Neutrophil (primary cell): ENCODE measurements at regions not wholly inside any gene's neighbourhood (a gene's known extent, or its start where the extent isn't known, plus 50 kb on each side); places are given as distances from the start of the nearest gene placed in this dataset.
"Not testable (repeated sequence)": the region's sequence is repeated elsewhere in the genome, so short reads cannot be mapped to it uniquely, and the experiment has no call there.

Experiments used
- H3K27ac ChIP-seq: fragments of 200-600 bp; sonication (generic); 2 replicates; pipeline ENCODE4 v1.5.1; 2016; ENCODE audit warnings: mild to moderate bottlenecking, moderate library complexity
- H3K27me3 ChIP-seq: fragments of 200-600 bp; sonication (generic); 2 replicates; pipeline ENCODE4 v1.6.0; 2016; ENCODE audit warnings: mild to moderate bottlenecking
- H3K36me3 ChIP-seq: fragments of 200-600 bp; sonication (generic); 2 replicates; pipeline ENCODE4 v1.5.1; 2017
- H3K4me1 ChIP-seq, 2 experiments: fragments of 200-600 bp in 1 of 2; sonication (generic) in 1 of 2; 1 replicate in 1 of 2; 2 replicates in 1 of 2; pipeline versions ENCODE4 v1.5.1 to v1.6.1; 2013 to 2016; ENCODE audit warnings: low read depth in 1 of 2, low read length in 1 of 2, mild to moderate bottlenecking in 1 of 2, moderate library complexity in 1 of 2; ENCODE audit not compliant: control insufficient read depth in 1 of 2, insufficient read depth in 1 of 2
- H3K4me3 ChIP-seq, 2 experiments: fragments of 200-600 bp in 1 of 2; sonication (generic) in 1 of 2; 1 replicate in 1 of 2; 2 replicates in 1 of 2; pipeline ENCODE4 v1.5.1; 2013 to 2016; ENCODE audit warnings: low read depth in 1 of 2, low read length in 1 of 2, mild to moderate bottlenecking in 1 of 2, moderate library complexity in 1 of 2
- H3K9me3 ChIP-seq: fragments of 200-600 bp; sonication (generic); 2 replicates; pipeline ENCODE4 v1.5.1; 2016
- CTCF ChIP-seq: fragments of 200-600 bp; sonication (generic); IDR thresholded peaks from 2 replicates; pipeline ENCODE4 v1.5.1; 2016; ENCODE audit warnings: antibody characterized with exemption

GRCh38 chr7:35853194-35853593, 52.3 kb downstream of the SEPTIN7 start:
- not testable (repeated sequence) for H3K36me3 ChIP-seq, H3K9me3 ChIP-seq, H3K27me3 ChIP-seq, H3K4me1 ChIP-seq, H3K27ac ChIP-seq, H3K4me3 ChIP-seq

- Histone ChIP-seq H3K36me3 (no peaks in the 10 kb centered on the region), H3K9me3 (no peaks in the 10 kb centered on the region), H3K27me3 (no peaks in the 10 kb centered on the region), H3K27ac (no peak overlapping the region), H3K4me3 (no peak overlapping the region), H3K4me1 (no peaks in the 10 kb centered on the region)
- TF ChIP-seq CTCF: no peak
Measured at GRCh38 chr7:35854311-35854710, 53.5 kb downstream of the SEPTIN7 start.

GRCh38 chr7:35856175-35856574, 55.3 kb downstream of the SEPTIN7 start:
- TF ChIP-seq CTCF: no peak
- Histone ChIP-seq H3K9me3 (no peaks in the 10 kb centered on the region), H3K27ac (no peak overlapping the region), H3K27me3 (no peaks in the 10 kb centered on the region), H3K4me3 (no peak overlapping the region), H3K4me1 (no peaks in the 10 kb centered on the region), H3K36me3 (no peaks in the 10 kb centered on the region)

- no peak overlapping the region for H3K27ac ChIP-seq
- TF ChIP-seq CTCF: no peak
- H3K36me3 ChIP-seq: peaks cover 24% of the 10 kb centered on the region
Measured at GRCh38 chr7:35860664-35861063, 59.8 kb downstream of the SEPTIN7 start.

GRCh38 chr7:35865287-35865686, 64.4 kb downstream of the SEPTIN7 start:
- Histone ChIP-seq H3K4me3 (no peak overlapping the region), H3K4me1 (peaks cover 4% of the 10 kb centered on the region in 2 experiments), H3K36me3 (peaks cover 45% of the 10 kb centered on the region), H3K9me3 (no peaks in the 10 kb centered on the region), H3K27ac (no peak overlapping the region), H3K27me3 (no peaks in the 10 kb centered on the region)
- TF ChIP-seq CTCF: no peak

More at GRCh38 chr7:35860664-35861063, 59.8 kb downstream of the SEPTIN7 start:
- no peak overlapping the region for H3K4me3 ChIP-seq
- no peaks in the 10 kb centered on the region for H3K27me3 ChIP-seq
- no peaks in the 10 kb centered on the region for H3K9me3 ChIP-seq
- H3K4me1 ChIP-seq: no peaks in the 10 kb centered on the region

- no peak overlapping the region for H3K4me3 ChIP-seq
- H3K4me1 ChIP-seq: peaks cover 4% of the 10 kb centered on the region in 2 experiments
- no peak for TF ChIP-seq CTCF
- H3K9me3 ChIP-seq: no peaks in the 10 kb centered on the region
- H3K27me3 ChIP-seq: no peaks in the 10 kb centered on the region
- H3K27ac ChIP-seq: no peak overlapping the region
- H3K36me3 ChIP-seq: peaks cover 45% of the 10 kb centered on the region
Measured at GRCh38 chr7:35866186-35866585, 65.3 kb downstream of the SEPTIN7 start.

- H3K36me3 ChIP-seq: peaks cover 48% of the 10 kb centered on the region
- not testable (repeated sequence) for H3K27me3 ChIP-seq, H3K9me3 ChIP-seq, H3K4me1 ChIP-seq, H3K4me3 ChIP-seq
- peak overlapping the region; percentile 40 for H3K27ac ChIP-seq
Measured at GRCh38 chr7:35869117-35869516, 68.3 kb downstream of the SEPTIN7 start.
